GDM1 (cell line): ENCODE measurements at regions not wholly inside any gene's neighbourhood (a gene's known extent, or its start where the extent isn't known, plus 50 kb on each side); places are given as distances from the start of the nearest gene placed in this dataset.
A peak's percentile ranks its signal among the peaks of the same experiment; 100 is the strongest.

Experiments used
- DNase-seq: peaks from one replicate; lab custom pipeline; 2025; lab: John Stamatoyannopoulos, UW

DNA sequence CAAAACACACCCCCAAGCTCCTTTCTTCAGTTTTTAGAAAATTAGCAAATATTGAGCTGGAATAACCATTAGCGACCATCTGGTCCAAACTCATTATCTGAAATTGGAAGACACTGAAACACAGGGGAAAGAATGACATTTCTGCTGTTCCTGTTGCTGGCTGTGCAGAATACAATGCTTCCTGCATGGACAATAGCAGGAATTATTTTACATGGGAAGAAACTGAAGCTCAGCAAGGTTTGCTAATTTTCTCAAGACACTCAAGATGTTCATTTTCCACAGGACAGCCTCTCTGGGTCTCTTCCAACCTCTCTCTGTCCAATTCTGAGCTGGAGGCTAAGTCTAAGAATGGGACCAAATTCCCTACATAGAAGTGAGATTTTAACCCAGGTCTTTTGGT lies 81.9 kb upstream of the TNS3 start:
- DNase-seq = no peak

DNA sequence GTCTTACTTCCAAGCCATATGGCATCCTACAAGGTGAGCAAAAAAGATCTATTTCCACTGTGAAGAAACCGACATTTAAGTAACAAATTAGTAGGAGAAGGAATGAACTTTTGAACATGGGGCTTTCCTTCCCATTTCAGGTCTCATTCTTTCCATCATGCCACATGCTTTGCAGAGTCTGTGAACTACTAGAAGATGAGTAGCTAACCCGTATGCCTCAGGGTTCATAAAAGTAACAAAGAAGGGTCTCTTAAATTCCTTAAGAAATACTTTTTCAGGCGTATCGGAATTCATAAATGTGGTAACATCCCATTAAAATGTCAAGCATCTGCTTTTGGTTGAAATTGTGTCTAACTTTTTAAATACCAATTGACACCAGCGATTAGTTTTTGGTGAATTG lies 81.3 kb upstream of the TNS3 start:
- no peak for DNase-seq

DNA sequence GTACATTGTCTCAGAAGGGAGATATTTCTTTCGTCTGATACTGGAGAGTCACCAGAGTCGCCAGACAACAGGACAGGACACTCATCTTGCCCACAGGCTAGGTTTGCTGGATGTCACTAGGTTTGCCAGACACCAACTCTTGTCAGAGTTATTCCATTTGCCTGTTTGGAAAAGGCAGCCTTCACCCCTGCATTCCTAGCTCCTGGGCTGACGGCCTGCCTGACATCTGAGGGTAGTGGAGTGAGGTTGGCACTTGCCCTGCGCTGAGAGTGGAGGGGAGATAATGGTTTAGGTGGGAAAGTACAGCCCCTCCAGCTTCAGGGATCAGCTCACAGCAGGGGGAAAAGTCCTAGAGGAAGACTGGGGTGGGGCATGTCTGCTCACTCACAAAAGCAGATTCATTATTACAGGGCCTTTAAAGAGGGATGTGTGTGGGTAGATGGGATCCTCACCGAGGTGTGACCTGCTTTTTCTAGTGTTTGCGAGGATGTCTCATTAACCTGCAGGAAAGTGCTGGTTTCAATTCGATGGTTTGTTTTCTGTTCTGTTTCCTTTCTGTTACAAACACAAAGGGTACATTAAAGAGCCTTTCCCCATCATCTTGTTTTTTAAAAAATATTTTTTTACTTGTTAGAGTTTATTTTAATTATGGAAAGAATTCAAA lies 79.3 kb upstream of the TNS3 start:
- DNase-seq = no peak

DNA sequence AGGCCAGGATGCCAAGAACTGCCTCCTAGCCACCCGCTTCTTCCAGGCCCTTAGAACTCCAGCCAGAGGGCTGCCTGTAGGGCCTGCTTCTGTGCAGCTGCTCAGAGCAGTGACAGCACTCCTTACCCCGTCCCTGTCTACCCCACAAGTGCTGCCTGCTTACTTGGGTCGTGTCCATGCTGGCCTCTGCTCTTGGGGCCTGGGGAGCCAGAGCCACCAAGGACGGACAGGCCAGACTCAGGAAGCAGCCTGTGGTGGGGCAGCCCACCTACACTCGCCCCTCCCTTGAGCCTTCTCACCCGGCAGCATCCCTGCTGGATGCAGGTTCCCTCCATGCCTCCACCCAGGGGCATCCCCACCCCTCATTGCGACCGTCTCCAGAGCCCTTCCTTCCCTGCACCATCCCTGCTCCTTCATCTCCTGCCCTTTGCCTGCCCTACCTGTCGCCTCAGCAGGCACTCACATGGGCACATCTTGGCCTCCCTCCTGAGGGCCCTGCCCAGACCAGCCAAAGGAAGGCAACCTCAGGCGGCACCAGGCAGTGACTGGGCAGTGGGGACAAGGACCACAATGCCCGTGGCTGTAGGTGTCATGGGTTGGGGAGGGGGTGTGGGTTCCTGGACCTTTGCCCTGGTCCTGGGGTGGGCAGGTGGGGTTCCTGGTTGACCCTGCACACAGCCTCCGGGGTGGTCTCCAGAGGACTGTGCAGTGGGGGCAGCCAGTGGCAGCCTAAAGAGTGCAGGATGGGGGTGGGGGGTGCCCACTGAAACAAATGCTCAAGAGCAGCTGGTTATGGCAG lies 78.0 kb upstream of the TNS3 start:
- DNase-seq = no peak

DNA sequence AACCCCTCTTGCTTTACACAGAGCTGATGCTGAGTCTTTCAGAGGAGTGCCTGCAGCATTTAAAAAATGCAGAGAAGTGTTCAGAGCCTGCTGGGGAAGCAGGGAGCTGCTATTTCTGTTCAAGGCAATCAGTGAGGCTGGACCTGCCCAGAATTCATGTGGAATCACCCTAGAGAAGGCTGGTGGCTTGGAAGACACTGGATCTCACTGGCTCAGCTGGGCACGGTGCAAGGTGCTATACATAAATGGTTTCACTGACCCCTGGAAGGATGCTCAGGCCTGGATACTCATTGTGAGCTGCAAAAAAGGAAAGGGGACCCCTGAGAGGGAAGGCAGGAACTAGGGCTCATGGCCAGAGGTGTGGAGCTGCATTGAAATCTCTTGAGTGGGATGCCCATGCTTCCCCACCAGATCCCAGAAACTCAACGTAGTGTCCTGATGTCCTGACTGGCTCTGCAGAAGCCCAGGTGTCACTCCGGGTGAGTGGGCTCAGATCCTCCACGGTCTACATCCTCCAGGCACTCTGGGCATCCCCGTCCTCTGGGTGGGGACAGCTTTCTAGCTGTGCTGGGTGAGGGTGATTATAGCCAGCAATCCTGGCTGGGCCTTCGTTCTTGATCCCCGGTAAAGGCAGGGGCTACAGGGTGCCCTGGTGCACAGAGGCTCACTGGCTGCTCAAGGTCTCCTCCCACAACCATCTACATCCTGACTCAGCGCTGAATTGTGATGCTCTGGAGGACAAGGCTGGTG lies 77.2 kb upstream of the TNS3 start:
- no peak for DNase-seq

DNA sequence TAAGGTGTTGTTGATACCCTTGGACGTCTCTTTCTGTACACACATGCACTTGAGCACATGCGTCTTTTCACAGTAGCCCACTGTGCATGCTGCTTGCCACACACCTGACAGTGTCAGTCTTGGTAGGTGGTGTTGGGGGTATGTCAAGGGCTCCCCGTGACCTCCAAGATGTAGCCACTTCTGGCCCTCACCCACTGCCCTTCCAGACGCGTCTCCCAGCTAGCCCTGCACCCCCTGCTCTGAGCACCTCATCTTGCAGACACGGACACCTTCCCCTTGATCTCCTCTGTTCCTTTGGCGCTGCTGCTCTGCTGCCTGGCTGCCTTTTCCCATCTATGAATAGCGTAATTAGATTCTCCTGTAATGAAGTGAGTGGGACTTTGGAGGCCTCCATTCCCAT lies 75.2 kb upstream of the TNS3 start:
- DNase-seq = no peak

DNA sequence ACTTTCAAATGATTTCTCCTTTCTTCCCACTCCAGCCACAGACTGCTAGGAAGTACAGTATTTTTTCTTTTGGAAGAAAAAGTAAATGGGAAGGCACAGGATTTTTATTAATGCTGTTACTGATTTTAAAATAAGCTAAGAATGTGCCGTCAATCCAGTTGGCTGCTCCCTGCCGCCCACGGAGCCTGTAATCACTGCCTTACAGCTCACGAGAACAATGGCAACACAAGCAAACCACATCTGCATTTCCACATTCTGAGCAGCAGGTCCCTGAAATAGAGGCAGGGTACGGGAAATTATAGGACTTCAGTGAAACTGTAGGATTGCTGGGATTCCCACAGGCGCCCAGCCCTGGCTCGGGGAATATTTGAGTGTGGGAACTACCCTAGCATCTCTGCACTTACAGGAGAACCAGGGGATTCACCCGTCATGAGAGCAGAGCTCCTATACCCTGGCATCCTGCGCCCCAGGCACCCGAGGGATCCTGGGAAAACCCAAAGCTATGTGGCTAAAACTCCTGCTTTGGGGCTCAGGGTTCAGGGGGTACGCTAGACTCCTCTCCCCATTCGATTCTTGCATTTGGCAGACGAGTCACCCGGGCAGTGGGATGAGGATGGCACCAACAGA lies 72.9 kb upstream of the TNS3 start:
- DNase-seq = no peak

DNA sequence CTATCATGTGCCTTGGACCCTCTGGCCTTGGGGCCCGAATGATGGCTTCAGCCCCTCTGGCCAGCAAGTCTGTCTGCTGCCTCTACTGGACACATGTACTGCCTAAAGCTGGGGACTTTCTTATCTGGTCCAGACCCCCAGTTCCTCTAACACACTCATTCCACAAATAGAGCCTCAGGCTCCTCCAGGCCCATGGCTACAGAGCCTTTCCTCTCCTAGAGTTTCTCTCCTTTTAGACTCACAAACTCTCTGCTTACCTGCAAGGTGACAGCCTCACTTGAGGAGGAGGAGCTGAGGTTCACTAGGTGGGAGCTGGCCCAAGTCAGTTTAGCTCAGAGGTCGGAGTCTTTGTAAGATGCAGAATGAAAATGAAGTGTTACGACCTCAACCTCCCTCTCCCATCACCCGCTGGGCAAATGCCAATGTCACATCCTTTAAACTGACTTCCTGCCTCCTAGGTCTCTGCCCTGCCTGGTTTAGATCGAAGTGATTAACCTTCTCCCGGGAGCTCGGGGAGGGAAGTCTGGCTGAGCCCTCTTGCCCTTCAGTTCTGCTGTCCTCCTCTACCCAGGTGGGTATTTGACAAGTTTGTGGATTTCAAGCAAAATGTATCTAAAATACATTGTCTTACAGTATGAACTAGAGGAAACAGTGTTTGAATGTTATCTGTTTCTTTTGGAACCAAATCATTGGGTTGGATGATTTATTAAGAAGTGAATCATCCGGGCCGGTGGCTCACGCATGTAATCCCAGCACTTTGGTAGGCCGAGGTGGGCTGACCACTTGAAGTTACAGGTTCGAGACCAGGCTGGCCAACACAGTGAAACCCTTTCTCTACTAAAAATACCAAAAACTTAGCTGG lies 71.9 kb upstream of the TNS3 start:
- no peak for DNase-seq

DNA sequence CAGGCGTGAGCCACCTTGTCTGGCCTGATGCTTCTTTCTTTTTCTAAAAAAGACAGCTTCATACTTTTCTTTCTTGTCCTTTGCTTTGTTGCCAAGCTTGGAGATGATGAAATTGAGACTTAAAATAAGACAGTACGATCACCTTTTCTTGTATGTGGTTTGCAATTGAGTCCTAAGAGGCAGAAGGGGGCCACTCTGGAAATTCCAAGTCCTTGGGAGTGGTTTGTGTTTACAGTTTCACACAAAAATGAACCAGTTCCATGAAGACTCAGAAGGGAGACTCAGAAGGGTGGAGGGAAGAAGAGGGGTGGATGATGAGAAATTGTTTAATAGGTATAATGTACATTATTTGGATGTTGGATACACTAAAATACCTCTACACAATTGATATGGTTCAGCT lies 70.7 kb upstream of the TNS3 start:
- DNase-seq = no peak

DNA sequence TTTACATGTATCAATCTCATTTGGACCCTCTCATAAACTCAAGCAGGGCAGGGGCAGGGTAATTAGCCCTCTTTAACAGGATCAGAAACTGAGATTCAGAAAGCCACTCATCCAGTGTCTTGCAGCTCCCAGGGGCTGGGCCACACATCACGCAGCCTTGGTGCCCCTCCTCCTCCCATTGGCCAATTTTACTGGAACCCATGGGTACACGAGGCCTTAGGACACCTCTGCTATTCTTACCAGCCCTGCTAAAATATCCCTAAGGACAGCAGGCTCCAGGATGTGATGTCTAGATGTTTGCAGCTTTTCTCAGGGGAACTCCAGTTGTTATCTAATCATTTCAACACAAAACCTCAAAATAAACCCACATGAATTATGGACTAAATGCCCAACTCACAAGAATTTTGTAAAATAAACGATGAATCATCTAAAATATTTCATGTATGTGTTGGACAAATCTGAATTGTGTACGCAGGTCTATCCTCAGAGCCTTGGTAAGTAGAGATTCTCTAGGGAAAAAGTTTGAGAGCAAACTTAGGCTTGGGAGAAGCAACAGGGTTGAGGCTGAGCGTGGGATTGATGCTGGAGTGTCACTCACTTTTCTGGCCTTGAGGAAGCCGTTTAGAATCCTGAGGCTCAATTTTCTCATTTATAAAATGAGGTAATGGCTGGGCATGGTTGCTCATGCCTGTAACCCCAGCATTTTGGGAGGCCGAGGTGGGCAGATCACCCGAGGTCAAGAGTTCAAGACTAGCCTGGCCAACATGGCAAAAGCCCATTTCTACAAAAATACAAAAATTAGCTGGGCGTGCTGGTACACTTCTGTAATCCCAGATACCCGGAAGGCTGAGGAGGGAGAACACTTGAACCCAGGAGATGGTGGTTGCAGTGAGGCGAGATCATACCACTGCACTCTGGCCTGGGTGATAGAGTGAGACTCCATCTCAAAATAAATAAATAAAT lies 69.7 kb upstream of the TNS3 start:
- no peak for DNase-seq

DNA sequence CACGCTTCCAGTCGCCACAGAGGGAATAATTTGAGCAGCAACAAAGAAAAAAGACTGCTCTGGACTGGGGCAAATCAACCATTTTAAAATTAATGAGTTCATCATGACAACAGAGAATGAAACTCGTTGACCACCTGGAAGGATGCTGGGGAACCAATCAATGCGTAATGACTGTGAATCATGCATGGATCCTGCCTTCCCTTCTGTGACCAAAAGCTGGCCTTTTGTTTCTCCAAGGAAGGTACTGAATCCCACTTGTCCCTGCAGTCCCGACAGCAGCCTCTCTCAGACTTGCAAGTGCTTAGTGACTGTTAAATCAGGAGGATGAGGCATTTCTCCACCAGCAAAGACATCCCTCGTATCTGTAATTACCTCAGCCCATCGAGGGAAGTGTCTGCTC lies 68.0 kb upstream of the TNS3 start:
- no peak for DNase-seq

DNA sequence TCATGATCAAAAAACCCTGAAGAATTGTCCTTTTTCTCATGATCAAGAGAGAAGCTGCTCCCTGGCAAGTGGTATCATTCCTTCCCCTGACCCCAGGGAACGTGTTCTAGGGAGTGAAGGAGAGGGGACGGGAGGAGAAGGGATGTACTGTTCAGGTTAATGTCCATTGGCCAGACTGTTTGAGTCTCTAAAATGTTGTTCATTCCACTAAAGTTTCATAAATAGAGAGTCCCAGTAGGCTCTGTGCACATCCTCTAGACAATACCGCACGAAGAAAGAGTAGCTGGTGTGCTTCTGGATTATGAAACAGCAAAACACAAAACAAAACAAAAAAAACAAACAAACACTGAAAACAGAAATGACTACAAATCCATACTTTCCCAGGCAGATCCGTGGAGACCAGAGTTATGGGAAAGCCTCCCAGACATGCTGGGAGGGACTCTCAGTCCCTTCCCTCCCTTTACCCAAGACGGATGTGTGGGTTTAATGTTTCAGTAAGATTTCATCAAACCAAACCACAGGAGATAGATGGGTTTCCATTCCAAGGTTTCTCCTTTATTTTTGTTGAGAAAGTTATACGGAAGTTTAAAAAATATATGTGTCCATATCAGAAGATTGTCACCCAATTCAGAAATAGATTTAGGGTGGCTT lies 66.5 kb upstream of the TNS3 start:
- DNase-seq = peak; percentile 31

DNA sequence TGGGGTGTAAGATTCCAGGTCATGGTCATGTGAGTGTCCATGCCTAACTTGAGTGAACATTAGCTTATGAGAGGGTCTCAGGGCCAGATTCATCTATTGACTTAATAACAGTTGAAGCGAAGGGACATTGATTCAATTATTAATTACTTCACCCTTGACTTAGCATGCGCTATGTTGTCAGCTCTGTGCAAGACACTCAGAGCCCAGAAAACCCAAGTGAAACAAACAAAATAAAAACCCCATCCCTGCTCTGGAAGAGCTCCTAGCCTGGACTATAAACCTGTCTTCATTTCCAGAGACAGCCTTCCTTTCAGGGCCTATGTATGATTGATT lies 66.0 kb upstream of the TNS3 start:
- no peak for DNase-seq

DNA sequence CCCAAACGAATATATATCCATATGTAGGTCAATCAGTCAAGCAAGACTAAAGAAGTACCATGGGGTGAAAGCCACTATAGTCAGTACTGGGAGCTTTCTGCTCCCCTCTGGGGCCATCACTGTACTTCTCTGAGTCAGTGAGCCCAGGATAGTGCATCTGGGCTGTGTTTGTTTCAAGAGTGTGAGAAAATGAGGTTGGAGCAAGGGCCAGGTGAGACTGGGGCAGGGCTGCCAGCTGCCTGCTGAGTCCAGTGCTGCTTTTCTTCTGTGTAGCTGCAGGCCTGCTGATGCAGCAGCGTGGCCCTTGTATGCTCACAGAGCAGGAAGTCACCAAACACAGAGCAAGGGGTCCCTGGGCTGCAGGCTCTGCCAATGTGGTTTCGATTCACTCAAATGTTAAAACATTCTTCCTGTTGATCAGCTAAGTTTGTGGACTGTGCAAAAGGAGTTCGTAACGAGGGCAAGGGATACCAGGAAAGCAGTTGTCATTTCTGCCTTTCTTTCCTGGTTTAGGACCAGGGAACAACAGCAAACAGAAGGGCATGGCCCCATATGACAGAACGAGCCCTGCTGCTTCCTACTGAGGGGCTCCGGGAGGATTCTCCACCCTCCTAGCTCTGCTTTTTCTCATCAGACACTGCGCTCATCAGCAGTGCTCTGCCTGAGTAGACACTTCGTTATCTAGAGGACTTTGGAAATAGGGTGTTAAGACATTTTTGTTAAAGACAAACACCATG lies 65.4 kb upstream of the TNS3 start:
- peak; percentile 73 for DNase-seq

DNA sequence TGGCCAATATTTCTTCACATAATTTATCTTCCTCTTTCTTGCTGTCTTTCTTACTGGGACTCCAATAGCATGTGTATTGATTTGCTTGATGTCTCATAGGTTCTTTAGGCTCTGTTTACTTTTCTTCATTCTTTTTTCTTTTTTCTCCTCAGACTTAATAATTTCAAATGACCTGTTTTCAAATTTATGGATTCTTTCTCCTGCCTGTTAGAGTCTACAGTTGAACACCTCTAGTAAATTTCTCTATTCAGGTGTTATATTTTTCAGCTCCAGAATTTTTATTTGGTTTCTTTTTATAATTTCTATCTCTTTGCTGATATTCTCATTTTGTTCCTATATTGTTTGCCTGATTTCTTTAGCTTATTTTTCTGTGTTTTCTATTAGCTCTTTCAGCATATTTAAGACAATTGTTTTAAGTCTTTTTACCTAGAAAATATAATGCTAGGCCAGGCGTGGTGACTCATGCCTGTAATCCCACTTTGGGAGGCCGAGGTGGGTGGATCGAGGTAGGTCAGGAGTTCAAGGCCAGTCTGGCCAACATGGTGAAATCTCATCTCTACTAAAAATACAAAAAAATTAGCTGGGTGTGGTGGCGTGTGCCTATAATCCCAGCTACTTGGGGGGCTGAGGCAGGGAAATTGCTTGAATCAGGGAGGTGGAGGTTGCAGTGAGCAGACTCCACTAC lies 61.9 kb upstream of the TNS3 start:
- no peak for DNase-seq

DNA sequence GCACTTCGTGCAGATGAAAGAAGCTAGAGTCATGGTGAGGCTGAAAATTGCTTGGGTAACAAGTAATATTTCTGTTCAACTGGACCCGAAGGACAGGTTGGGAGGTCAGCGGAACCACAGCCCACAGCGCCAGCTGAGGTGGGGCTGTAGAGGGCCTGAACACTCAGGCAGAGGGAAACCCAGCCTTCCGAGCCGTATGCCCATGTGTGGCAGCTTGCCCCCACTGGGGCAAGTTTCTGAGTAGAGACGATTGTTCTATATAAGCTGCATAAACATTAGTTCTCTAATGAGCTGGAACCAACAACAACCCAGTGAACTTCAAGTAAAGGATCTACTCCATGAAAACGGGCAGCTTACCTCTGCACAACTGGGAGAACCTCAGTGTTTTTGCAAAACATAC lies 58.4 kb upstream of the TNS3 start:
- no peak for DNase-seq

DNA sequence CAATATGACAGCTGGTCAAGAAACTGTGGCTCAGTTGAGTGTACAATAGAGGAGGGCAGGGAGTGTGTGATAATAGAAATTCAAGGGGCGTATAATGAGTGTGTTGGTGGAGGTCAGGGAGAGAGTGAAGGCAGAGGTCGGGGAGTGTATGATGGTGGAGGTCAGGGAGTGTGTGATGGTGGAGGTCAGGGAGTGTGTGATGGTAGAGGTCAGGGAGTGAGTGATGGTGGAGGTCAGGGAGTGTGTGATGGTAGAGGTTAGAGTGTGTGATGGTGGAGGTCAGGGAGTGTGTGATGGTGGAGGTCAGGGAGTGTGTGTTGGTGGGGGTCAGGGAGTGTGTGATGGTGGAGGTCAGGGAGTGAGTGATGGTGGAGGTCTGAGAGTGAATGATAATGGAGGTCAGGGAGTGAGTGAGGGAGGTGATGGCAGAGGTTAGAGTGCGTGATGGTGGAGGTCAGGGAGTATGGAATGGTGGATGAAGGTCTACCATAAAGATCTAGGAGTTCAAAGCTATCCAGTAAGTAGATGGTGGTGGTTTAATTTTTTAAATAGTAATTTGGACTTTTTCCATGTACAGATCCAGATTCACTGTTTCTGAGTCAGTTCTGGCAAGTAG lies 57.7 kb upstream of the TNS3 start:
- no peak for DNase-seq

DNA sequence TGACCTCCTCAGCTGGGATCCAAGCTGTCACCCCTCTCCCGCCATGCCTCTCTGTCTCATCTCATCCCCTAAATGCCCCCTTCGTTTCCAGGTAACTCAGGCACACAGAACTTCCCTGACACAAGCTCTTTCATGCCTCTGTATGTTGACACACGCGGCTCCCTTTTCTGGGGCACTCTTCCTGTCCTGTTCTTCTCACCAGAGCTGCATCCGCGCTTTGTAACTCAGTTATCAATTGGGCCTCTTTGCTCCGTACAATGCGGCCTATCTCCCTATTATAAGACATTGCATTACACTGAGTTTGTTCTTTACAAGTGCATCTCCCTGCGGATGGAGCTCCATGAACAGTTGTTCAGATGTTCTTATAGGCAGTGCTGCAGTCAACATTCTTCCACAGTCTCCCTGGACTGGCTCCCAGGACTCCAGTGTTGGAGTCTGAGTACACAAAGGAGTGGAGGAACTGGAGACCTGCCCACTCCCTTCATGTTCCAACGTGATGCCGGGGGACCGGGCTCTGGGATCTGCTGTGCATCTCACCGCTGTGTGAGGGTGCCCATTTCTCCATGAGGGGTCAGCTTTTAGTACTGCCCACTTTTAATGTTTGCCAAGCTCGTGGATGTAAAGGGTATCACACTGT lies 56.9 kb upstream of the TNS3 start:
- DNase-seq = no peak
